ENCODE measurements at regions not wholly inside any gene's neighbourhood (a gene's known extent, or its start where the extent isn't known, plus 50 kb on each side); places are given as distances from the start of the nearest gene placed in this dataset.

DNA sequence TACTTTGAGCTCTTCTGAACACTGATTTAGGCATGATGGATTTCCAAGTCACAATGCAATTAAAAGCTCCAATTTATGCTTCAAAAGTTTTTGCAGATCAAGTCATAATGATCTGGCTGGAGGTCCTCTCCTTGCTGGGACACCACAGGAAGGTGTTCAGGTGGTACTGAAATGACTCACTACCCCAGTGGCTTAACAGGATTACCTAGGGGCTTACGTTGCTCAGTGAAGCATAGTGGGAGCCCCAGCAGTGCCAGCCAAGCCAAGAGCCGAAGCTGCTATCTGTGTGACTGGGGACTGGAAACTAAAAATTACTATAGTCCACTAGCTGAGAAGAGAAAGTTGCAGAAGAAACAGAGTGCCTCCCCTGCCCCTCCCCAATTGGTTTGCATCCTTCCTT lies 110.1 kb upstream of the LPP start:
- H2AFZ ChIP-seq (ENCODE audit: insufficient read depth, low read depth, low read length, poor library complexity, severe bottlenecking) = no peak overlapping the region
- no peaks in the 10 kb centered on the region for H3K27me3 ChIP-seq (ENCODE audit: control insufficient read depth in 2 of 2, insufficient read depth in 2 of 2, low read length in 2 of 2)
- DNase-seq = no peak
- WGBS (ENCODE audit: insufficient coverage) = 60% methylated on average over 1 of the region's 2 CpGs
- H3K4me1 ChIP-seq (ENCODE audit: control insufficient read depth in 1 of 2, insufficient read depth in 2 of 2, low read length in 2 of 2) = no peaks in the 10 kb centered on the region
- H3K4me3 Mint-ChIP-seq = no peak overlapping the region
- H3K9me3 Mint-ChIP-seq = no peaks in the 10 kb centered on the region
- H3K9me3 ChIP-seq (replicated peaks in 1 of 2; ENCODE audit: control insufficient read depth in 1 of 2, insufficient read depth in 1 of 2, low read length in 2 of 2) = no peaks in the 10 kb centered on the region
- H3K9ac ChIP-seq (ENCODE audit: insufficient read depth, low read length, poor library complexity, severe bottlenecking) = no peak overlapping the region
- H3K27ac ChIP-seq (ENCODE audit: low read depth in 1 of 2, low read length in 2 of 2) = no peak overlapping the region
- H4K20me1 ChIP-seq (ENCODE audit: insufficient read depth, low read length) = no peaks in the 10 kb centered on the region
- no peaks in the 10 kb centered on the region for H3K36me3 Mint-ChIP-seq
- no peak overlapping the region for H3K4me3 ChIP-seq (replicated peaks in 1 of 3; ENCODE audit: low read depth in 2 of 3, low read length in 3 of 3)
- TF ChIP-seq CTCF (IDR thresholded peaks at IDR 0.05) = no peak
- H3K79me2 ChIP-seq (ENCODE audit: insufficient read depth, low read length) = no peaks in the 10 kb centered on the region
- no peak overlapping the region for H3K27ac Mint-ChIP-seq
- no peaks in the 10 kb centered on the region for H3K36me3 ChIP-seq (replicated peaks in 1 of 2; ENCODE audit: control insufficient read depth in 1 of 2, insufficient read depth in 2 of 2, low read length in 2 of 2)
- intact Hi-C loops (cut with micrococcal nuclease) = no loop called here
- H3K4me2 ChIP-seq (replicated peaks; ENCODE audit: extremely low read depth, low read length, poor library complexity, severe bottlenecking) = no peak overlapping the region
- H3K27me3 Mint-ChIP-seq (ENCODE audit: low read depth in 3 of 3) = peaks cover 2 to 13% (median 8%) of the 10 kb centered on the region in 3 donors
- peaks cover 2% of the 10 kb centered on the region for H3K4me1 Mint-ChIP-seq

DNA sequence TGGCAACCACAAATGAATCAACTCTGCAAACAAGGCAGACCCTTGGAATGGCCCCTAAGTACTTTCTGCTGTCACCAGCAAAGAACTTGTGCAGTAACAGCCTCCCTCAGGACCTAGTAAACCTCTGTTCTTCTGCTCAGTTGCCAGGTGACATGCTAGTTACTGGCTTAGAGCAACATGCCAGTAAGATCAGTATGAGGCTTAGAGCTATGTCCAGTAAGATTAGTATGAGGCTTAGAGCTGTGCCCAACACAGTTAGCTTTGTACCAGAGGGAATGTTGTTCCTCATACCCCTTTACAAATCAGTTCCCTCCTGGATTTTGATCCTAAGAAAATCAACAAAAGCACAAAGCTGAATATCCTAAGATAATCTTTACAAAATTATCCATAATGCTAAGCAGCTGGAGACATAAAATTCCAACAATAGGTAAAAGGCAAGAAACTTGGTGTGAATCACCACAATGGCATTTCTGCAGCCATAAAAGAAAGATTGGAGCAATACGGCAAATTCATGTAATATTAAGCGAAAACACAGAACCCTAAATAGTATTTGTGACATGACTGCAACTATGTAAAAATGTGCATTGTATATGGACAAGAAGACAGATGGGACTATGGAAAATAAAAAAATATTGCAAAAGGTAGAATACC lies 107.3 kb upstream of the LPP start:
- Mint-ChIP-seq H3K27me3 (ENCODE audit: low read depth in 3 of 3) (peaks cover 6 to 18% (median 12%) of the 10 kb centered on the region in 3 donors), H3K4me3 (no peak overlapping the region), H3K4me1 (peaks cover 17% of the 10 kb centered on the region), H3K27ac (no peak overlapping the region), H3K9me3 (no peaks in the 10 kb centered on the region), H3K36me3 (no peaks in the 10 kb centered on the region)
- Histone ChIP-seq H3K9ac (ENCODE audit: insufficient read depth, low read length, poor library complexity, severe bottlenecking) (no peak overlapping the region), H3K36me3 (replicated peaks in 1 of 2; ENCODE audit: control insufficient read depth in 1 of 2, insufficient read depth in 2 of 2, low read length in 2 of 2) (no peaks in the 10 kb centered on the region), H2AFZ (ENCODE audit: insufficient read depth, low read depth, low read length, poor library complexity, severe bottlenecking) (no peak overlapping the region), H3K79me2 (ENCODE audit: insufficient read depth, low read length) (no peaks in the 10 kb centered on the region), H3K4me1 (ENCODE audit: control insufficient read depth in 1 of 2, insufficient read depth in 2 of 2, low read length in 2 of 2) (peaks cover 7 to 10% of the 10 kb centered on the region in 2 donors), H4K20me1 (ENCODE audit: insufficient read depth, low read length) (no peaks in the 10 kb centered on the region), H3K4me2 (replicated peaks; ENCODE audit: extremely low read depth, low read length, poor library complexity, severe bottlenecking) (no peak overlapping the region), H3K27me3 (ENCODE audit: control insufficient read depth in 2 of 2, insufficient read depth in 2 of 2, low read length in 2 of 2) (no peaks in the 10 kb centered on the region), H3K4me3 (replicated peaks in 1 of 3; ENCODE audit: low read depth in 2 of 3, low read length in 3 of 3) (no peak overlapping the region), H3K27ac (ENCODE audit: low read depth in 1 of 2, low read length in 2 of 2) (no peak overlapping the region), H3K9me3 (replicated peaks in 1 of 2; ENCODE audit: control insufficient read depth in 1 of 2, insufficient read depth in 1 of 2, low read length in 2 of 2) (no peaks in the 10 kb centered on the region)
- intact Hi-C loops (cut with micrococcal nuclease) = no loop called here
- TF ChIP-seq CTCF (IDR thresholded peaks at IDR 0.05) = no peak
- no CpG with 5 or more reads among the region's 2 CpGs for WGBS (ENCODE audit: insufficient coverage)
- no peak for DNase-seq

All from CD14-positive monocyte (primary cell).